Sigmoid colon (tissue), 4 donors: ENCODE measurements at regions not wholly inside any gene's neighbourhood (a gene's known extent, or its start where the extent isn't known, plus 50 kb on each side); places are given as distances from the start of the nearest gene placed in this dataset.

Experiments
- POLR2A ChIP-seq, 2 donors: fragments of 450-650 bp; IDR thresholded peaks; one replicate each; pipeline ENCODE4 v1.6.1; 2016; ENCODE audit warnings: antibody characterized with exemption in 2 of 2, mild to moderate bottlenecking in 2 of 2, moderate library complexity in 2 of 2
- POLR2AphosphoS5 ChIP-seq, 4 donors: sonication (generic); formaldehyde crosslinking; IDR thresholded peaks; one replicate each; pipeline ENCODE4 v1.6.1; 2017; ENCODE audit warnings: antibody characterized with exemption in 4 of 4
- TF ChIP-seq, protein P1 (sequence below), 4 experiments: fragments of 450-650 bp in 3 of 4; fragments of 200-600 bp in 1 of 4; IDR thresholded peaks; one replicate each; pipeline ENCODE4 v1.5.1; 2016 to 2019; ENCODE audit warnings: antibody characterized with exemption in 4 of 4, mild to moderate bottlenecking in 3 of 4, moderate library complexity in 2 of 4

DNA sequence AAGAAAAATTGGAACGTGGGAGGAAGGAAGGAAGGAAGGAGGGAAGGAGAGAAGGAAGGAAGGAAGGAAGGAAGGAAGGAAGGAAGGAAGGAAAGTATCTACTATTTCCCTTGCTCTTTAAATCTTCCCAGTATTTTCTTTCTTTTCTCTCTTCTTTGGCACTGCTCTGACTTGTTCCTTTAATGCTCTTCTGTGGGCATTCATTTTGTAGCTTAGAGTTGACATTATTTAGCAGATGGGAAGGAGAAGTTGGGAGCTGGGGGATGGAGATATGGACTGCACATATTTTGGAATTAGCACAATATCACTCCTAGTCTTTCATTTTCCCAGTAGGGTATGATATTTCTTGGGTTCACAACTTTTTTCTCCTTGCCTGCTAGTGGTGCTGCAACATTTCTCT is 152.2 kb downstream of the TFAP2B start:
- TF ChIP-seq, protein P1, sequence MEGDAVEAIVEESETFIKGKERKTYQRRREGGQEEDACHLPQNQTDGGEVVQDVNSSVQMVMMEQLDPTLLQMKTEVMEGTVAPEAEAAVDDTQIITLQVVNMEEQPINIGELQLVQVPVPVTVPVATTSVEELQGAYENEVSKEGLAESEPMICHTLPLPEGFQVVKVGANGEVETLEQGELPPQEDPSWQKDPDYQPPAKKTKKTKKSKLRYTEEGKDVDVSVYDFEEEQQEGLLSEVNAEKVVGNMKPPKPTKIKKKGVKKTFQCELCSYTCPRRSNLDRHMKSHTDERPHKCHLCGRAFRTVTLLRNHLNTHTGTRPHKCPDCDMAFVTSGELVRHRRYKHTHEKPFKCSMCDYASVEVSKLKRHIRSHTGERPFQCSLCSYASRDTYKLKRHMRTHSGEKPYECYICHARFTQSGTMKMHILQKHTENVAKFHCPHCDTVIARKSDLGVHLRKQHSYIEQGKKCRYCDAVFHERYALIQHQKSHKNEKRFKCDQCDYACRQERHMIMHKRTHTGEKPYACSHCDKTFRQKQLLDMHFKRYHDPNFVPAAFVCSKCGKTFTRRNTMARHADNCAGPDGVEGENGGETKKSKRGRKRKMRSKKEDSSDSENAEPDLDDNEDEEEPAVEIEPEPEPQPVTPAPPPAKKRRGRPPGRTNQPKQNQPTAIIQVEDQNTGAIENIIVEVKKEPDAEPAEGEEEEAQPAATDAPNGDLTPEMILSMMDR (IDR thresholded peaks at IDR 0.05): no peak
- TF ChIP-seq POLR2A (IDR thresholded peaks at IDR 0.05): no peak
- TF ChIP-seq POLR2AphosphoS5 (IDR thresholded peaks at IDR 0.05): no peak
